HFFc6 (cell line): ENCODE measurements at regions not wholly inside any gene's neighbourhood (a gene's known extent, or its start where the extent isn't known, plus 50 kb on each side); places are given as distances from the start of the nearest gene placed in this dataset.

Experiments used
- DNase-seq: peaks from one replicate; pipeline ENCODE4 v3.0.0-alpha.2; 2018
- H3K27ac Mint-ChIP-seq: 2 replicates; pipeline ENCODE4 v1.8.0; 2020; ENCODE audit warnings: mild to moderate bottlenecking, mixed read lengths
- H3K27me3 Mint-ChIP-seq: 2 replicates; pipeline ENCODE4 v1.8.0; 2021; ENCODE audit warnings: mild to moderate bottlenecking, moderate library complexity, mixed read lengths; ENCODE audit not compliant: insufficient read depth
- H3K36me3 Mint-ChIP-seq: 2 replicates; pipeline ENCODE4 v1.8.0; 2021; ENCODE audit warnings: low read depth, mixed read lengths
- H3K4me1 Mint-ChIP-seq: 2 replicates; pipeline ENCODE4 v1.8.0; 2020; ENCODE audit warnings: low read depth, mixed read lengths
- H3K4me3 Mint-ChIP-seq: 2 replicates; pipeline ENCODE4 v1.8.0; 2020; ENCODE audit warnings: mild to moderate bottlenecking, moderate library complexity, mixed read lengths
- H3K9me3 Mint-ChIP-seq: 2 replicates; pipeline ENCODE4 v1.8.0; 2020; ENCODE audit warnings: mild to moderate bottlenecking, mixed read lengths
- TF ChIP-seq, protein P1 (sequence below): fragments of 200-600 bp; sonication (generic); IDR thresholded peaks from 2 replicates; pipeline ENCODE4 v1.5.0; 2021; ENCODE audit warnings: antibody characterized with exemption, mild to moderate bottlenecking

DNA sequence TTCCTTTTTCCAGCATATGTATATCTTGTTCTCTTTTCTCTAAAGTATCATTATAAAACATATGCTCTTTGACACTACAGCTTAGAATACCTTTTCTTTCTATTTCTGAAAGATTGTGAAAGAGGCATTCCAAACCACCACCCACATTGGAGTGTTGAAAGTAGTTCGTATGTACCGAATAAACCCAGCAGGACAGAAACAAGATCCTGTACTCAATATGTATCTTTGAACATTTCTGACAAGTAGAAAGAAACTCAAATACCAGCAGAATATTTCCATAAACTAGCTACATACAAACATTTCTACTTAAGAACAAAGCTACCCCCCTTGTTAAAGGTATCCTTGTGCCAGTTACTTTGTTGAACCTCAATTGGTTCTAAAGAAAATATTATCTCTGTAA is 415.3 kb upstream of the ALCAM start:
- H3K27me3 Mint-ChIP-seq = no peaks in the 10 kb centered on the region
- H3K36me3 Mint-ChIP-seq = no peaks in the 10 kb centered on the region
- no peaks in the 10 kb centered on the region for H3K9me3 Mint-ChIP-seq
- H3K27ac Mint-ChIP-seq = peak overlapping the region; percentile 86
- H3K4me3 Mint-ChIP-seq = no peak overlapping the region
- peaks cover 49% of the 10 kb centered on the region for H3K4me1 Mint-ChIP-seq
- TF ChIP-seq, protein P1, sequence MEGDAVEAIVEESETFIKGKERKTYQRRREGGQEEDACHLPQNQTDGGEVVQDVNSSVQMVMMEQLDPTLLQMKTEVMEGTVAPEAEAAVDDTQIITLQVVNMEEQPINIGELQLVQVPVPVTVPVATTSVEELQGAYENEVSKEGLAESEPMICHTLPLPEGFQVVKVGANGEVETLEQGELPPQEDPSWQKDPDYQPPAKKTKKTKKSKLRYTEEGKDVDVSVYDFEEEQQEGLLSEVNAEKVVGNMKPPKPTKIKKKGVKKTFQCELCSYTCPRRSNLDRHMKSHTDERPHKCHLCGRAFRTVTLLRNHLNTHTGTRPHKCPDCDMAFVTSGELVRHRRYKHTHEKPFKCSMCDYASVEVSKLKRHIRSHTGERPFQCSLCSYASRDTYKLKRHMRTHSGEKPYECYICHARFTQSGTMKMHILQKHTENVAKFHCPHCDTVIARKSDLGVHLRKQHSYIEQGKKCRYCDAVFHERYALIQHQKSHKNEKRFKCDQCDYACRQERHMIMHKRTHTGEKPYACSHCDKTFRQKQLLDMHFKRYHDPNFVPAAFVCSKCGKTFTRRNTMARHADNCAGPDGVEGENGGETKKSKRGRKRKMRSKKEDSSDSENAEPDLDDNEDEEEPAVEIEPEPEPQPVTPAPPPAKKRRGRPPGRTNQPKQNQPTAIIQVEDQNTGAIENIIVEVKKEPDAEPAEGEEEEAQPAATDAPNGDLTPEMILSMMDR = no peak
- DNase-seq = no peak

DNA sequence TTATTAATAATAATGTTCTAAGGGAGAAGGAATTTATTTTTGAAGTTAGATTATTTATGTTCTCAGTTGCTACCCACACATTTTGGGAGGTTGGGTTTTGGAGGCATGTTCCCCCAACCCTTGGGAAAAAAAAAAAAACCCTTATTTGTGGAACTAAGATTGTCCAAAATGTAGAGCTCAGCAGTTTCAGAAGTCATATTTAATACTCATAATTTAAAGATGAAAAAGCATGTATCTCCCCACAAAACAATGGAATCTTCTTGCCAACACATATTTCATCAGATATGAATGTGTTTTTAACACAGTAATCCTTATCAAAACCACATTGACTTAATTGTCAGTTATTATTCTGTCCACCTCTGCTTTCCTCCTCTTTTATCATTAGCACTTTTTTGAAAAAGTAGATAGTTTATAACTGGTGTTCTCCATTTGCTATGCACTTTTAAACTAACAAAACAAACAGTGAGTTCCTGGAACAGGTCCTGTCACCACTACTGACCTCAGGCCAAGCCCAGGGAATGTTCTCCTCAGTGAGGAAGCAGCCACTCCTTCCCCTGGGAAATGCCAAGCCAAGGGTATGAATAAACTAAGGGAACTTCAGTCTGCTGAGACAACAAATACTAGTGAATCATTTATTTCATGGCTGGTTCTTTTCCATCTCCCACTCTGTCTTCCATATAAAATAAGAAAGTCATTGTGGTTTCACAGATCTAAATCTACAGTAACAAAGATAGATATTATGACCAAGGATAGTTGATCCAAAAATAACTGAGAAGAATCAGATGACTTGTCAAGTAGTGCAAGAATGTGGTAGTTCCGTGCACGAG is 414.4 kb upstream of the ALCAM start:
- peak overlapping the region; percentile 86 for H3K27ac Mint-ChIP-seq
- peaks cover 46% of the 10 kb centered on the region for H3K4me1 Mint-ChIP-seq
- H3K36me3 Mint-ChIP-seq = no peaks in the 10 kb centered on the region
- H3K27me3 Mint-ChIP-seq = no peaks in the 10 kb centered on the region
- peak overlapping the region; percentile 72 for H3K4me3 Mint-ChIP-seq
- no peaks in the 10 kb centered on the region for H3K9me3 Mint-ChIP-seq
- TF ChIP-seq, protein P1 = no peak
- peak; percentile 94 for DNase-seq

DNA sequence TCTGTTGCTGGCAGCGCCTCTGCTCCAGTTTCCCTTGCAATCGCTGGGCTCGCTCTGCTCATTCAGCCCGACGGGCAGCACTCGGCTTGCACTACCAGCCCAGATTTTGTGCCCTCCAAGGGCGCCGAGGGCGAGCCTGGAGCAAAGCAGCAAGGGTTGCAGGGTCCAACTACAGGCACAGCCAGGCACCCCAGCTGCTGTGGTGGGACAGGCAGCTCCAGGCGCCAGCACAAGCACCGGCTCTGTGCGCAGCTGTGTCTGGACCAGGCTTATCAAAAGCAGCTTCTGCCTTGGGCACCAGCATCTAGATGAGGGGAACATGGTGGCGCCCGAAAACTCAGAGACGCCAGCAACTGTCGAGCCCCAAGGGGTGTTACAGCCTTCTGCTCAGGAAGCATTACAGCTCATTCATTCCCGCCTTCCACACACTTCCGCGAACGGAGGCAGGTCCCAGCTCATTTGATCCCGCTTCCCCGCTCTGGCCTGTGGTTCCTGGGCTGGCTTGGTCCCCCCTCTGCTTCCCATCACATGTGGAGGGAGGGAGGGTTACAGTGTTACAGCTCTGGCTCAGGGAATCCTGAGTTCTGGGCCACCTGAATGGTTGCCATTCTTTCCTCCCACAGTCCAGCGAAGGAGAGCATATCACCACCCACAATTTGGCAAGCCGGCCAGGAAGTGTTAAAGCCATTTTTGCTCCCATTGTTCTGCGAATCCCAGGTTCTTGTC is 409.9 kb upstream of the ALCAM start:
- H3K27me3 Mint-ChIP-seq = no peaks in the 10 kb centered on the region
- no peaks in the 10 kb centered on the region for H3K9me3 Mint-ChIP-seq
- TF ChIP-seq, protein P1 = no peak
- peaks cover 40% of the 10 kb centered on the region for H3K4me1 Mint-ChIP-seq
- H3K27ac Mint-ChIP-seq = no peak overlapping the region
- no peak overlapping the region for H3K4me3 Mint-ChIP-seq
- no peaks in the 10 kb centered on the region for H3K36me3 Mint-ChIP-seq
- no peak for DNase-seq

DNA sequence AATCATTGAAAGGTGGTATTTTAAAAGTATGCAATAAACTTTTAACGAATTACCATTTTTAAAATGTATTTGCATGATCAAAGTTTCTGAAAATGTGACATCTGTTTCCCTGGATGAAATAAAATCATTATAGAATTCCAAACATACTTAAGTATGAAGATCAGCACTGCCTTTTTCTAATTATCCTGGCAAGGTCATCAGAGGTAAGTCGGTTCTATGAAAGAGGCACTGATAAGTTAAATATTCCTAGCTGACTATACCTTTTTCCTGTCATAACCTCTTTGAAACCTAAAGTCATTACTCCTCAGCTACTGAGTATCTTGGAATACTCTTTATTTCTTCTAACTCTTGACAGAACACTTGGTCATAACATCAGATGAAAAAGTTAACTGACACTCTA is 406.1 kb upstream of the ALCAM start:
- Mint-ChIP-seq H3K36me3 (no peaks in the 10 kb centered on the region), H3K4me1 (peaks cover 46% of the 10 kb centered on the region), H3K9me3 (no peaks in the 10 kb centered on the region), H3K27ac (peak overlapping the region; percentile 44), H3K4me3 (peak overlapping the region; percentile 42), H3K27me3 (no peaks in the 10 kb centered on the region)
- TF ChIP-seq, protein P1 = no peak
- no peak for DNase-seq

DNA sequence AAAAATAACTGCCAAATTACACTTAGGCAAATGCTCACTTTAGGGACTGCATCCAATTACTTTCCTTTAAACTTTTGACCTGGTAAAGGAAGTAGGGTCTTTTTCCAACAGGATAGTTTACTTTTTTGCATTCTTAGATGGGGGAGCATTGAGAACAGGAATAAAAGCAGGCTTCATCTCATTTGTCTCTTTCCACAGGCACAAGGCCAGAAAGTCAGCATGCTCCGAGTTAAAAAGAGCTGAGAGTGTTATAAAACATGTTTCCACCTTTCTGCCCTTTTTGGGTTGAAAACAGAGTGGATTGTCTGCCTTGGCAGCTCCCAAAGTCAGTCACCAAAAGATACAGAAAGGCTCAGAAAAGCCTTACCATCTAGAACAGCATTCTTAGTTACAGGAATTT is 404.9 kb upstream of the ALCAM start:
- Mint-ChIP-seq H3K9me3 (no peaks in the 10 kb centered on the region), H3K27ac (peak overlapping the region; percentile 65), H3K27me3 (no peaks in the 10 kb centered on the region), H3K4me1 (peaks cover 41% of the 10 kb centered on the region), H3K36me3 (no peaks in the 10 kb centered on the region), H3K4me3 (no peak overlapping the region)
- TF ChIP-seq, protein P1 = no peak
- DNase-seq = no peak
